GM19351 (cell line): ENCODE measurements at regions not wholly inside any gene's neighbourhood (a gene's known extent, or its start where the extent isn't known, plus 50 kb on each side); places are given as distances from the start of the nearest gene placed in this dataset.

Experiments used
- ATAC-seq: cut with Tn5 transposase; IDR thresholded peaks from one replicate; pipeline ENCODE4 v1.9.1; 2021; ENCODE audit warnings: mild to moderate bottlenecking, moderate library complexity; ENCODE audit not compliant: unreplicated experiment

- peak; percentile 69 for ATAC-seq
Observed at GRCh38 chr2:75787532-75788132, 76.9 kb upstream of the GCFC2 start.

DNA sequence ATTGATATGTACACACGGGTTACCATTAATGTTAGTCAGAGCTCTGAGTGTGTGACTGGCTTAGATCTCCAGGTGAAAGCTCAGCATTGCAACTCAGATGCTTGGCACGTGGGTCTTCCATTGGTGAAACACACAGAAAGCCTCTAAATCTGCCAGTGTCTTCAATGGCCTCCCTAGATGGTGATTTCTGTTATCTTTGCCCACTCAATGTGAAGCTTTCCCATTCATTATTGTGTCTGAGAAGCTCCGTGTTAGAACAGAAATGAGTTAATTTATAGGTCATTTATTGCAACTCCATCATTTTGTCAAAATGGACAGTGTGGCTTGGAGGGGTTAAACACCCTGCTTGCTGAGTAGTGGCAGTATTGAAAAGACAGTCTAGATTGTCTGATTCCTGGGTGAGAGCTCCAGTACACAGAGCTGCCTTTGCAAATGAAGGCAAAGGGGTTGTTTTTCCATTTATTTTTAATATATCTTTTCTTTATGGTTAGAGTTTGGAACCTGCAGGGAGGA lies 64.7 kb upstream of the GCFC2 start:
- ATAC-seq: no peak

- no peak for ATAC-seq
Observed at GRCh38 chr2:75772908-75773630, 62.4 kb upstream of the GCFC2 start.

DNA sequence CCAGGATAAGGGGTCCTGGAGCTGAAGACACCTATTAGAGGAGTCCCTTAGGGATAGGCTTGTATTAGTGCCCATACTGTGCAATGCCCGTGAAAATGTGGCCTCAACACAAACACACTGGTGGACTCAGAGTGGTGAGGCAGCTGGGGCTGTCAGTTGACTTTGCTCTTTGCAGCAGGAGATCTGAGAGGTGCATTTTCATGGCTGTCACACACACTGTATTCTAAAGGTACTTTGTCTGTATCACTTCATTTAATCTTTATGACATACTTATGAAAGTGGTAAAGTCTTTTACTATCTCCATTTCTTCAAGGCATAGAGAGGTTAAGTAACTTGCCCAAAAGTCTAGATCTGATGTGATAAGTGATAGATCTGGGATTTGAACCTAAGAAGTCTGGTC lies 55.1 kb upstream of the GCFC2 start:
- ATAC-seq: no peak

DNA sequence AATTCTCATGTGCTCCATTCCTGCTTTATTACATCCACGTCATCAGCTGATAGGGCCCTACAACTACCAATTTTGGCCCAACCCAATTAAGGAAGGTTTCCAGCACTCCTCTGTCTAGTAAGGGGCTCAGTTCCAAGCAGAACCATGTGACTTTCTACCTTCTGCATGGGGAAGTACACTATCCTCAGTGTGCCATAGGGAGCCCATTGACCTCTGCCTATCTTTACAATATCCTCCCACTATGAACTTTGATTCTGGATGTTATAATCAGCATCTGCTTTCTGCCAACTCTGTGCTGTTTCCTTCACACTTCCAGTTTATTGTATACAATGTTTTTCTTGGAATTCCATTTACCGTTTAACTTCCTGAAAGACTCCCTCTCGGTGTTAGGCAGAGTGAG lies 53.9 kb upstream of the GCFC2 start:
- ATAC-seq: no peak
